K562 (cell line): ENCODE measurements at regions not wholly inside any gene's neighbourhood (a gene's known extent, or its start where the extent isn't known, plus 50 kb on each side); places are given as distances from the start of the nearest gene placed in this dataset.

Experiments
- AFF4 ChIP-seq: sonication (generic); formaldehyde crosslinking; IDR thresholded peaks from 2 replicates; pipeline ENCODE4 v1.8.0; 2023; ENCODE audit warnings: mild to moderate bottlenecking, missing genetic modification reagents
- CTCF ChIP-seq, 3 experiments: IDR thresholded peaks in 2 of 3; conservative IDR thresholded peaks in 1 of 3; 2 replicates each; pipeline ENCODE4 v1.5.1; 2011 to 2012; ENCODE audit warnings: low read length in 3 of 3, mild to moderate bottlenecking in 3 of 3, control low read depth in 2 of 3, improper control_type of control experiment in 1 of 3, inconsistent platforms in 1 of 3, low read depth in 1 of 3, mixed read lengths in 1 of 3, moderate library complexity in 1 of 3; ENCODE audit not compliant: insufficient read depth in 2 of 3
- E2F6 ChIP-seq, 2 experiments: IDR thresholded peaks; 2 replicates each; pipeline ENCODE4 v1.6.1; 2011; ENCODE audit warnings: borderline replicate concordance in 1 of 2, control low read depth in 1 of 2, low read depth in 1 of 2, low read length in 1 of 2, mild to moderate bottlenecking in 1 of 2, mixed read lengths in 1 of 2, moderate library complexity in 1 of 2; ENCODE audit not compliant: insufficient read depth in 1 of 2, insufficient read length in 1 of 2, poor library complexity in 1 of 2, severe bottlenecking in 1 of 2; ENCODE audit errors: extremely low read depth in 1 of 2
- EP300 ChIP-seq: IDR thresholded peaks from 2 replicates; pipeline ENCODE4 v1.6.1; 2012; ENCODE audit warnings: low read length, improper control_type of control experiment
- HCFC1 ChIP-seq: IDR thresholded peaks from 2 replicates; pipeline ENCODE4 v1.6.1; 2012; ENCODE audit warnings: low read depth, low read length, improper control_type of control experiment
- IRF2 ChIP-seq: sonication (generic); formaldehyde crosslinking; IDR thresholded peaks from 2 replicates; pipeline ENCODE4 v1.8.1; 2022; ENCODE audit warnings: mild to moderate bottlenecking, missing genetic modification reagents
- JUNB ChIP-seq: fragments of 450-650 bp; formaldehyde crosslinking; conservative IDR thresholded peaks from 2 replicates; pipeline ENCODE4 v1.4.0; 2020; ENCODE audit warnings: mild to moderate bottlenecking
- POLR2A ChIP-seq: fragments of 450-650 bp; conservative IDR thresholded peaks from 2 replicates; pipeline ENCODE4 v1.6.1; 2016
- PRDM10 ChIP-seq: fragments of 450-650 bp; IDR thresholded peaks from 2 replicates; pipeline ENCODE4 v1.6.1; 2018; ENCODE audit not compliant: partially characterized antibody
- ZBTB17 ChIP-seq: fragments of 450-650 bp; formaldehyde crosslinking; IDR thresholded peaks from 2 replicates; pipeline ENCODE4 v1.4.0; 2020; ENCODE audit warnings: mild to moderate bottlenecking
- ZBTB49 ChIP-seq: sonication (generic); formaldehyde crosslinking; IDR thresholded peaks from 2 replicates; pipeline ENCODE4 v1.8.0; 2022; ENCODE audit warnings: missing genetic modification reagents, mild to moderate bottlenecking, borderline replicate concordance
- ZNF354B ChIP-seq: fragments of 250-450 bp; sonication (Bioruptor Pico); IDR thresholded peaks from 2 replicates; pipeline ENCODE4 v1.4.0; 2020

GRCh38 chr4:120155287-120155686 is 88.6 kb upstream of the MAD2L1 start:
- no peak for TF ChIP-seq PRDM10
- TF ChIP-seq ZNF354B (CRISPR knock-in tag), result no peak
- TF ChIP-seq JUNB (CRISPR knock-in tag), result no peak
- no peak for TF ChIP-seq HCFC1
- TF ChIP-seq ZBTB49 (CRISPR knock-in tag), result no peak
- no peak for TF ChIP-seq POLR2A
- TF ChIP-seq EP300, result no peak
- no peak for TF ChIP-seq IRF2
- TF ChIP-seq CTCF (IDR thresholded peaks at IDR 0.05 in 2 of 3, conservative IDR thresholded peaks at IDR 0.05 in 1 of 3; ENCODE audit: insufficient read depth in 2 of 3, low read depth in 1 of 3, low read length in 3 of 3), result no peak
- no peak for TF ChIP-seq E2F6 (IDR thresholded peaks at IDR 0.05; ENCODE audit: borderline replicate concordance in 1 of 2, extremely low read depth in 1 of 2, insufficient read depth in 1 of 2, insufficient read length in 1 of 2, low read depth in 1 of 2, low read length in 1 of 2, poor library complexity in 1 of 2, severe bottlenecking in 1 of 2)
- TF ChIP-seq ZBTB17, result no peak
- no peak for TF ChIP-seq AFF4
